Stimulated activated CD4-positive, alpha-beta T cell treated with anti-CD3 and anti-CD28 coated beads, Interleukin-4, amount 100 ng/mL, for 4 hours (primary cell): ENCODE measurements at regions not wholly inside any gene's neighbourhood (a gene's known extent, or its start where the extent isn't known, plus 50 kb on each side); places are given as distances from the start of the nearest gene placed in this dataset.

ENCODE experiments used
- DNase-seq, 2 experiments: peaks; one replicate each; pipeline ENCODE4 v3.0.0-alpha.2; 2020

DNA sequence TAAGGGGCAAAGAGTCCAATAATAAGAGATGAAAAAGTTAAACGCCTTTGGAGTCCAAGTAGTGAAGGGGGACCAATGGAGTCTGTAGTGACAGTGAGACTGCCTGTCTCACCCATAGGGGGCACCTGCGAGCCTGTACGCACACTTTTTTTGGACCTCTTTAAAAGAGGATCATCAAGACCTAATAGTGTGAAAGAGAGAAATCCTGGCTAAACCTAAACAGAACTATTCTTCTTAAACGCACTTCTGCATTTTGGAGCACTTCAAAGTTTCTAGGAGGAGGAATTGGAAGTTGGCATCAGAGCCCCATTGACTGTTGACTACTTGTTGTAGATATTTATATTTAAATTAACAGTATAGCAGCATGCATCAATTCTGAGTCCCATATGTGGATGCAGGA, 636.1 kb upstream of the KLF4 start:
- DNase-seq = no peak

DNA sequence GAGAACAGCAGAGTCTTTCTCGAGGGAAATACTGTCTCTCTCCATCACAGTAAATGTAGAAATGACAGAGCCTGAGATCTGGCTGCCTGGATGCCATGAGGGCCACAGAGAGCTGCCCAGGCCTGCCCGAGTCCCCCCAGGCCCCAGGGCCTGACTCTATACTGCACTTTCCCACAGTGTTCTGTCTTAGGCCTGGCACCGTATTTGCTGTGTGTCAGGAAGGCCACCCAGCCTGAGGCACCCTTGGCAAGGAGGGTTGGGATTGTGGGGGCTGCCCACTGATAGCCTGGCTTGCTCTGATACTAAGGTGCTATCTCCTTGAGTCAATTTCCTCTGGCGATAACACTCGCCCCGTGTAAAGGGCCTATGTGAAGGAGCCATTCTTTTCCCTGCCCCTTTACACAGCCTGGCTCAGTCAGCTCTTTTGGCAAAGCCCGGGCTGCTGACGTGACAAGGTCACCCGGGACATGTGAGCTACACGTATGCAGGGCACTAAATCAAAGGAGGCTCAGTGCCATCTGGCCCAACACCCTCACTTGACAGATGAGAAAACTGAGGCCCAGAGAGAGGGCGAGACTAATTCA, 630.1 kb upstream of the KLF4 start:
- DNase-seq = no peak

DNA sequence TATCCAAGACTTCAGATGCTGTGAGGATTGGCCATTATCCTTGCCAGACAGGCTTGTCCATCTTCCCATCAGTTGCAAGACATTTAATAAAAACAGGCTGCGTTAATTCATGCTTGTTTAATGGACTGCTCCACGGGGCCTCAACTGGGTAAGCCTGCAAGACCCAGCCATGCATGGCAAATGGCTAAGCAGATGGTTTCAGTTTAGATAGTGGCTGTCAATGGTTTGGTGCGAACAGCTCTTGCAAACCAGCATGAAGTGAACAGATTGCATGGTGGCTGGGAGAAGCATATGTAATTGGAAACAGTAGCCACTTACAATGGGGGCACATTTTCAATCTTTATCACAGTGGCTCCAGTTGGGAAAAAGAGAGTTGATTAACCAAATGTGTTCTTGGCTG, 628.2 kb upstream of the KLF4 start:
- DNase-seq = no peak

DNA sequence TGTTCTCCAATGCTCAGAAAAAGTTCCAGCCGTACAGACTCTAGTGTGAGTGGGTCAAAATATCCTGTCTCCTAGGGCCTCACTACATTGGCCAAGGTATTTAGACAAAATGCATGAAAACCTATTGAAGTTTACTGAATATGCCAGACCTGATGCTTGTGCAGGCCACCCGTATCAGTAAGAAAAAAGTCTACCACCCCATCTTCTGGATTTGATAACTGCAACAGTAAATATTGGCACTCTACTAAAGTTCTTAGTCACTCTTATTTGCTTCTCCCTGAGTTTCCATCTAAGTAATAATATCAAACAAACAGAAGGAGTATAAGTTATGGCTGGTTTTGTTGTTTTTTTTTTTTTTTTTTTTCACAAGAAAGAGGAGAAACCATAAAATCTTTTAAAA, 627.7 kb upstream of the KLF4 start:
- no peak for DNase-seq

DNA sequence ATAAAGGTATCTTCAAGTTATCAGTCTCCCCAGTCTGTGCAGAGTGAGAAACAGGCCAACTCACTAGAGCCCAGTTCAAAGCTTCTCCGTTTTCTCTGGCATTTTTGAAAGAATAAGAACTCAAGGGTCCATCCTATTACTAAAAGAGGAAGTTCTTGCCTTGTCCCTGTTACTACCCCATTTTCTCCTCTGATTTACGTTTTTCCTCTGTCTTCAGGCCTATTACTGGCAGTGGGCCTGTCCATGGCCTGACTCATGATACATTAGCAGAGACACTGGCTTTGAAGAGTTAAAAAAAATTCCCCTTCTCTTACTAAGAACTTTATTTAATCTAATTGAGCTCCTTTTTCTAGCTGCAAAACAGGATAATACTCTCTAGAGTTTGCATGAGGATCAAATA, 624.0 kb upstream of the KLF4 start:
- DNase-seq = no peak

DNA sequence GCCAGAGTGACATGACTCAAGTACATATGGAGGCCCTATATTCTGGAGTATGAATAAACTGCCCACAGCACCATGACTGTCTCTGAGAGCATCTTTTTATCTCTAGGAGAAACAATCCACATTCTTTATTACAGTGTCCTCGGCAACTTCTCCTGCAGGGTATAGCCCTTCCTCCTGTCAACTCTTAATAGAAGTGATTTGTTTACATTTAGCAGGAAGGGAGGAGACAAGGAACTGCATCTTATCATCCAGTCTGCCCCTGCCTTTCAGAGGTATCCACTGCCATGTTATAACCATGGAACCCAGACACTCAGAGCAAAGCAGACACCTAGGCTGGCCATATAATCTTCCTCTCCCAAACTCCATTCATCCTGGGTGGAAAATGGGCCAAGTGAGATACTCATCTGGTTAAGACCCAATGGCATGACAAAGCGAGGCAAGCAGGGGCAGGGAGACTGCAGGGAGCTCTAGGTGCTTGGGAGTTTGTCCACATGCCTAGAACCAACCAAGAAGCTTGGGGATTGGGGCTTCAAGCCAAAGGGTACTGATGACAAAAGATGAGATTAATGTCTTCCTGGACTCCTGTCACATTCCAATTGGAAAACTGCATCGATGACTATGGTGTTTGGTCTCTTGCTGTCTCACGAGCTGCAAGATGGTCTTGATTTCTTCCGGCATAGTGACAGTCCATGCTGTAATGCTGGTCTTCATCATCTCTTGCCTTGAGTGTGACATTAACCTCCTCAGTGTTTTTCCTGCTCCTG, 620.5 kb upstream of the KLF4 start:
- DNase-seq = no peak

DNA sequence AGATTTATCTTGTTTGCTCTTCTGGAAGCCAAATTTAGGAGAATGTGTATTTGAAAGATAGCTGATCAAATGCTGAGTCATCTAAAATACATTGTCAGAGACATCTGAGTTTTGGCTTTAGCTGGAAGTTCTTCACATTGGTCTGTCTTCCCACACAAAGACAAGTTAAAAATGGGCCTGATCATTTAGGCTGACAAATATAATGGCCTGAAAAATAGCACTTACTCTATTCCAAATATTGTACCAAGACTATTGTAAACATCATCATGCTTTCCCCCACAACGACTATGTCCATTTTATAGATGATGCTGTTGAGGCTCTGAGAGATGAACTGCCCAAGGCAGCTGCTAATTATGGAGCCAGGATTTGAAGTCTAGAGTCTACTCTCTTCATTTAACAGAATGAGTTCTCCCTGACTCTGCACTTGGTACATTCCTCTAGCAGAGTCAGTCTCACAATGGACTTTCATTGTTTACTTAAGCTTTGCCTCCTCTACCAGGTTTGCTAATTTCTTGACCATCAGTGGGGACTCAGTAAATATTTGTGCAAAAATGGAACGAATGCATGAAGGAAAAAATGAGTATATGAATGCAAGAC, 619.4 kb upstream of the KLF4 start:
- DNase-seq = no peak

DNA sequence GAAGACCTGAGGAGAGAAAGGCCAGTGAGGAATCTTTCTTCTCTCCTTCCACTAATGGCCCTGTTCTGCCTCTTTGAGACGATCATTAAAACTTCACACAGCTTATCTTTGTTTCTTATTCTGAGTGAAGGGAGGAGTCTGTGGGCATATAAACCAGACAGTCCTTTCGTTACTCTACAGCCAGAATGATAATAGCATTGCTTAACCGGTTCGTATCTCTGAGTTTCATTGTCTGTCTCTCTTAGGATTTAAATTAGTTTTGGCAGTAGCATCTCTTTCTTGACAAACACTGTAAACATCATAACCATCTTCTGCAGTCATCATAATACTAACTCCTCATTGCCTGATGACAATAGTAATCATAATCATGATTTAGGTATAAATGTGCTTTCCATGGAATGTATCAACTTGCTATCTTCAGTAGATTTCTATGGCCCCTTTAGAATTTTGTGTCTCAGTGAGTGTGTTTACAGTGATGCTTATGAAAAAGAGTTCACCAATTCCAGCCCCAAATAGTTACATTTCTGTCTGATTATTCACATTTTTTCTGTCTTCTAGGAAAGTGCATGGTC, 618.8 kb upstream of the KLF4 start:
- no peak for DNase-seq

DNA sequence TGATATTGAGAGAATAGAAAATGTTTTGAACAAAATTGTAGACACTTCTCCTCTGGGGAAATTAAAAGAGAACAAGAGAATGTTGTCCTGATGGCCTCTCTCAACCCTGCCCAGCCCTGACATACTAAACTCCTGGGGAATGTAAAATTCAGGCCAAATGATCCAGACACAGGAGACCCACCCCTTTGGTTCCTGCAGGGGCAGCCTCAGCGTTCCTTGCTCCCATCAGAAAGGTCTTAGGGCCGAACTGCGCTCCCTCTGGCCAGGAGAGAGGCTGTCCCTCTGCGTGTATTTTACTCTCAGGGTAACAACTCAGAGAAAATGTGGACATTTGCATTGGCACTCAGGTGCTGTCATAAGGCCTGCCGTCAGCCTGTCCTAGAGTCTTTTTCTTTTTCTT, 616.3 kb upstream of the KLF4 start:
- no peak for DNase-seq

DNA sequence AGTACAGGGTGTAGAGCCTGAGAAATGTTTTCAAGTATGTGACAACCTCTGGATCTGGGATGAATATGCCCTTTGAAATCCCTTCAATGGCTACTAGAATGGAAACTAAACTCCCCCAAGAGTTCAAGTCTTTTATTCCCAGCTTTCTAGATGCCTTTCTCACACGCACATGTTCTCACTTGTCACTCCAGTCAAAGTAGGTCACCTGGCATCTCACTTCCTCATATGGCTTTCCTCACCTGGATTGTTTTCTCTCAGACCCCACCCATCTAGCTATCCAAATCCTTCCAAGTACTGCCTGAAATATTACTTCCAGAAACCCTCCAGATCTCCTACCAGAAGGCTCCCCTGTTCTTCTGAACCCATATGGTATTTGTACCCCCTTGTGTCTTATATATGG, 615.4 kb upstream of the KLF4 start:
- no peak for DNase-seq

DNA sequence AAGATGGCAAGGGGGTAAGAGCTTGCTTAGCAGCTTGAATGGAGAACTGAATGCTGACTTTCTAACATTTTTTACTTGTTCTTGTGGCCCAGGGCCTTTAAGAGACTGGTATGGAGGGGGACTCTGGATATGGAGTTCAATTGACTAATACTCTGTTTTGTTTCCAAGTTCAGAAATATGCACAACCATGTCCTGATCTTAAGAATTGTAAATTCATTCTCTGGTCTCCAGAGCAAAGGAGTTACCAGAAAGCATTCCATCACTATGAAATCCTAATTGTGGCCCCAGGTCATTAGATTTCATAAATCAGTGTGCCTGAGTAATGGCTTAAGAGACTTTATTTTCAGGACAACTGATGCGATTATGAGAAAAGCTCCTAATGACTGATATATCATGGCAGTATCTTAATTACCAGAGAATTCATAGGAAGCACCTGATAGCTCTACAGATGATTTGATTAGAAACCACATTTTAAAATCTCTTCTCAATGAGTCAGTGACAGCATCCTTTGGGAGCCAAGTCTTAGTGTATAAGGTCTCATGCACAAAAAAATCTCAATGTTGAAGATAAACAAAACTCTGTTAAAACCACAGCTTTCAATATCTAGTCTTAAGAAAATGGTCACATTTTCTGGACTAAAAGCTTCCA, 613.6 kb upstream of the KLF4 start:
- no peak for DNase-seq

DNA sequence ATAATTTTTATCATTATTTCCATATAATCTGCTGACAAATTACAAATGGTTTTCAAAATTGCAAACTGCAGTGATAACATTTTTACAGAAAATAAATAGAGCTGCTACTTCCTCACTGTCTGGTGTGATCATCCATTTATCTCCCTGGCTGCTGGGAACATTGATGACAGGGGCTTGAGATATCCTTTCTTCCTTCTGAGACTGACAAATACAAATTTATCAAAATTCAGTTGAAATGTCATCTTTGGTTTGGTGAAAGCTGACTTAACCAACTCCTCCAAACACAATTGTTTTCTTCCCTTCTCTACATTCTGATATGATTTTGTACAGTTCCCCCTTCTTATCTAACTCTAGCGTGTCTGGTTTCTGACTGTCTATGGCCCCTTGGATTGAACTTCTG, 611.8 kb upstream of the KLF4 start:
- DNase-seq = no peak

DNA sequence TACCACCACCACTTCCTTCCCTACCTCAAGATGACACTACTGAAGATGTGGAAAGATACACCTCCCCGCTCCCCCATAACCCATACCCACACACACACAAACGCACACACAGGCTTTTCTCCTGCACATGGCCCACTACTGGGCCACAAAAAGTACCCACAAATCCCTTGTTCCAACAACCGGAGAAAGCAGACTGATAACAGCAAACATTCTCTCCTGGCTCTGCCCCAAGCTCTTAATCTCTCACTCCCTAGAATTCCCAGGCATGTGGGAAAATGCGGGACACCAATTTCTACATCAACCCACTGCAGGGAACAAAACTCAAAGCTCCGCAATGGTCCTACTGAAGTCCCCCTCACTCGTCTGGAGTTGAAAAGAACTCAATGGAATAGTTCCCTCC, 611.0 kb upstream of the KLF4 start:
- DNase-seq = no peak

DNA sequence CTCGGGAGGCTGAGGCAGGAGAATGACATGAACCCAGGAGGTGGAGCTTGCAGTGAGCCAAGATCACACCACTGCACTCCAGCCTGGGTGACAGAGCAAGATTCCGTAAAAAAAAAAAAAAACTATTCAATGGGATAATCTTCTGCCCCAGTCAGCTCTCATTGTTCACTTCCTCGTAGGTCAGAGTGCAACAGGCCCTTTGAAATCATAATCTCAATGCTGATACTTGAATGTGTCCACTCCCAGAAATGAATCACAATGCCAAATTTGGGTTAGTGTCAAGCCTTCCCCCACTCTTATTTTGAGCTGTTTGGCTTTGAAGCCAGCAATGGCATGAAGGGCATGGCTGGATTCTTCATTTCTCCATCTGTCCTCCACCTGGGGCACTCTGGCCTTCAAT, 610.3 kb upstream of the KLF4 start:
- DNase-seq = no peak

DNA sequence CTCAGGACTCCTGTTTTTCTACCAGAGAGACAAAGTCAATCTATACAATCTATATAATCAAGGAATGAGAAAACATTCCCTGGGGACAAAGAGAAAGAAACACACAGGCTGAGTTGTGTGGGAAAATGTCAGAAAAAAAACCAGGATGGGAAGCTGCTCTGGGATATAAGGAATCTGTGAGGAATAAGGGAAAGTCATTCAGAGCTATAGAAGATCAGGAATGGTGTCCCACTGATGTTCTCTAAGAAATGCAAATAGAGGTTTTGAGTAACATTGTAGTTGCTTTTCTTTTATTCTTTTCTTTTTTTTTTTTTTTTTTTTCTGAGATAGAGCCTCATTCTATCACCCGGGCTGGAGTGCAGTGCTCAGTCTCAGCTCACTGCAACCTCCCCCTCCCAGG, 605.9 kb upstream of the KLF4 start:
- DNase-seq = no peak

DNA sequence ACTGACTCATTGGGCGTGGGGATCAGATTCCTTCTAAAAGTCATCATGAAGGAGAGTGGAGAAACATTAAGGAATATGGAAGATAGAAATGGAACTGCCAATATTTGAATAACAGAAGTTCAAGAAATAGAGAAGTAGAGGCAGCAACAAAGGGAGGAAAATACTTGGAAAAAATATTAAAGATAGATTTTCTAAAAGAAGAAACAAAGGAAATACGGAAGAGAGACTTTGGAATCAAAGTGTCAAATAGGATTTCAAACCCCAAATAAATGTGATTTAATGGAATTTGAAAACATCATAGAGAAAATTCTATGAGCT, 605.1 kb upstream of the KLF4 start:
- DNase-seq = no peak

DNA sequence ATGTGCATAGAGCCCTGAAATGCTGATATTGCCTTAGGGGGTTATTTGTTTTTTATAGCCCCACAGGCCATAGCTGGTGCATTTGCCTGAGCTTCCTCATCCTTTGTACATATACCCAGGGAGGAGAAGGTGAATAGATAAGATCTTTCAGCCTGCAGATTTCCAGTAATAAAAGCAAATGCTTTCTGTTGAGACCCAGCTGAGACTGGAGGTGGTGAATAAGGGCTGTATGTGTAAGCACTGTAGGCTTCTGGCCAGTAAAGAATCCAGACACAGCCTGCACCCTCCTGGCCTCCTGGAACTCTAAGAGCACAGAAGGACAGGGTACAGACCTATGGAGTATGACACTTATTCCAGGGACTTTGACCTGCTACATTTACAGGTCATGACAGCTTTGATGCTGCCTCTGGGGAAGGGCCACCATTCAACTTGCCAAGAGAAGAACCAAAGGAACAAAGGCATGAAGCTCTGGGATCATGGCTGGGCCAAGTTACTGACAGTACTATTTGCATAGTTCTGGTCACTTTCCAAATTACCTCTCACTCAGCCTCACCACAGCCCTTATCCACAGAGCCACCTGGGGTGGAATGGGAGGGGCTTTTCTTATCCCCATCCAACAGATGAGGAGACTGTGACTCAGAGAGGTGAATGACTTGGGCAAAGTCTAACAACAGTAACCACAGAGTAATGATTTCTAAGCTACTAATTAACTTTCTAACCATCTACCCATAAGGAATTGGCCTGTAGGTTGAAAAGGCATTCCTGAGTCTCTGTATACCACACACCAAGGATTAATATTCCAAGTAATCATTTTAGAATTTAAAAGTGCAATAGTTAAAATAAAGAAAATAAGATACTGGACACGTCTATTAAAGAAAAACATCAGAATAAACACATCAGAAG, 604.5 kb upstream of the KLF4 start:
- no peak for DNase-seq

DNA sequence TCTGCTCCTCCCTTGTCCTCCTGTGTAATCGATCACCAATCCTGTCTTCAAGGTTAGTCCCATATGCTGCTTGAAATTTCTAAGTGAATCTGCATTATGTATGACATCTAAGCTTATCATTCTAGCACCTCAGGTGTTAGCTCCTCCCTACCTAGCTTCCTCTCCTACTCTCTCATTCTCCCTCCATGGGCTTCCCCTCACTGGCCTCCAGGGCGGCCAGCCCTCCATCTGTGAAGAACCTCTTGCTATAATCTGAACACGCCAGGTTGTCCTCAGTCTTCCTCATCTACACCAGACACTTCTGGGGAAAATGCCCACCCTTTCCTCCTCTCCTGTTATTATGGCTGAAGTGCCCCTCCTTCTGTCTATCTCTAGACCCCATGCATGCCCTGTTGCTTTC, 599.3 kb upstream of the KLF4 start:
- no peak for DNase-seq

DNA sequence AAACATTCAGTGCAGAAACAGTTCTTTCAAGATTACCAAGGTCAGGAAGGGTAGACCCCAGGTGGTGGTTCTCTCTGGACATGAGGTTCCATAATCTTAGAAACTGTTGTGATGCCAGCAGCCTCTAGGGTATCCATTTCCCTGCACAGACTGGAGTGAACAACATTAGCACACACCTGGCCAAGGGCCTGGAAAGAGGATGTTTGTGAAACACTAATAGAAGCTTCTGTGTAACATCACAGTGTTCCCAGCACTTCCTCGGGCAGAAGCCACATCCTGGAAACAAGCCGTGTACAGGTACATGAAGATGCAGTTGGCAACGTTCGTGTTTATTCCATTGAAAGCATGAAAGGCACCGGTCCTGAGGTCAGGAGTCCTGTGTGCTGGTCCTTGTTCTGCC, 598.2 kb upstream of the KLF4 start:
- DNase-seq = no peak

DNA sequence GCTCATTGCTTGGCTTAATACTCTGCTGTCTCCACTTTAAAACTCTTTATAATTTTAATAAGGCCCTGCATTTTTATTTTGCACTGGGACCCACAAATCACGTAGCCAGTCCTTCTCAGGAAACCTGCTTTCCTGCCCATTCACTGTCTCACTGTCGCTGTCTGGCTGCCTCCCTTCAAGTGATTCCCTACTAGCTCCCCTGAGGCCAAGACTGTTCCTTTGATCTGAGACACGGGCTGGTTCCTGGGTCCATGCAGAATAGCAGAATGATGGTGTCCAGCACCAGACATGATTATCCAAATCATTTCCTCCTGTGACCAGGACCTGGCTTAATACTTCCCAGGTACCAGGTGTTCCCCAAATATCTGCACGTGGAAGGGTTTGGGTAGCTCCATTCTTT, 597.1 kb upstream of the KLF4 start:
- DNase-seq = no peak

DNA sequence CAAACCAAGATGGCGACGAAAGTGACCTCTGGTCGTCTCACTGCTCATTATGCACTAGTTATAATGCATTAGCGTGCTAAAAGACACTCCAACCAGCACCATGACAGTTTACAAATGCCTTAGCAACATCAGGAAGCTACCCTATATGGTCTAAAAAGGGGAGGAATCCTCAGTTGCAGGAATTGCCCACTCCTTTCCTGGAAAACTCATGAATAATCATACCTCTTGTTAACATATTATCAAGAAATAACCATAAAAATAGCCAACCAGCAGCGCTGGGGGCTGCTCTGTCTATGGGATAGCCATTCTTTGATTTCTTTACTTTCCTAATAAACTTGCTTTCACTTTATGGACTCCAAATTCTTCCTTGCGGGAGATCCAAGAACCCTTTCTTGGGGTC, 595.7 kb upstream of the KLF4 start:
- DNase-seq = no peak

DNA sequence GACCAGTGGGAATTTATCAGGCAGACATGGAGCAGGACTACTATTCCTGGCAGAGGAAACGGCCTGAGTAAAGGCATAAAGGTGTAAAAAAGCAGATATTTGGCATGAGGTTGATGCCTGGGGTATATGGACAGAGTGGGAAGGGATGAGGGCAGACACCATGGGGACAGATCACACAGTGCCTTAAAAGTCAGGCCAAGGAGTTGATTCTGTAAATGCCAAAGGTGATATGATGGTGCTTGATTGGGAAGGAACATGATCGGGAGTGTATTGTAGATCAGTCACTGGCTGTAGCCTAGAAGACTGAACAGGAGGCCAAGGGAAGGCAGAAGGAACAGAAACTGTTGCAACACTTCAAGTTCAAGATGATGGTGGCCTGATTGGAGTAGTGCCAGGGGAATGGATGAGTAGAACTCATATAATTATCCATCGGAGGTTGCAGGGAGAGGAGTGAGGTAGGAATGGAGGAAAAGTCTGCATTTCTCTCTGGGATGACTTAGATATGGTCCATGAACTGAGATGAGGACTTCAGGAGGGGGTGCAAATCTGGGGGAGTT, 594.3 kb upstream of the KLF4 start:
- DNase-seq = no peak
